Panc1 (cell line): ENCODE measurements at regions not wholly inside any gene's neighbourhood (a gene's known extent, or its start where the extent isn't known, plus 50 kb on each side); places are given as distances from the start of the nearest gene placed in this dataset.

Experiments used
- CTCF ChIP-seq: fragments of 450-650 bp; IDR thresholded peaks from 2 replicates; pipeline ENCODE4 v1.5.1; 2017; ENCODE audit warnings: mild to moderate bottlenecking
- POLR2AphosphoS5 ChIP-seq: IDR thresholded peaks from 2 replicates; pipeline ENCODE4 v1.6.1; 2012; ENCODE audit warnings: mild to moderate bottlenecking, low read depth, low read length, moderate library complexity
- REST ChIP-seq, 2 experiments: IDR thresholded peaks; 2 replicates each; pipeline ENCODE4 v1.6.1; 2011 to 2012; ENCODE audit warnings: low read depth in 2 of 2, control low read depth in 1 of 2, low read length in 1 of 2, mild to moderate bottlenecking in 1 of 2, moderate library complexity in 1 of 2; ENCODE audit not compliant: insufficient read depth in 1 of 2
- SIN3A ChIP-seq: IDR thresholded peaks from 2 replicates; pipeline ENCODE4 v1.6.1; 2012; ENCODE audit warnings: low read depth, mild to moderate bottlenecking, low read length, moderate library complexity, borderline replicate concordance; ENCODE audit not compliant: insufficient read depth
- TCF7L2 ChIP-seq: IDR thresholded peaks from 2 replicates; pipeline ENCODE4 v1.6.1; 2011; ENCODE audit warnings: mild to moderate bottlenecking, low read depth, low read length, inconsistent platforms

- no peak for TF ChIP-seq CTCF
- TF ChIP-seq POLR2AphosphoS5: peak; percentile 84
- no peak for TF ChIP-seq REST (IDR thresholded peaks at IDR 0.05; ENCODE audit: insufficient read depth in 1 of 2, low read depth in 2 of 2, low read length in 1 of 2)
- TF ChIP-seq SIN3A: no peak
- 0 out of 2 replicates have a peak, but pooled peaks have one; percentile 37 for TF ChIP-seq TCF7L2
Measured at GRCh38 chr14:51547260-51547659, 104.5 kb upstream of the FRMD6 start.
